Kidney glomerular epithelial cell (primary cell): ENCODE measurements at regions not wholly inside any gene's neighbourhood (a gene's known extent, or its start where the extent isn't known, plus 50 kb on each side); places are given as distances from the start of the nearest gene placed in this dataset.
"Not testable (repeated sequence)": the region's sequence is repeated elsewhere in the genome, so short reads cannot be mapped to it uniquely, and the experiment has no call there.

ENCODE experiments used
- DNase-seq: peaks from one replicate; lab custom pipeline; 2025; lab: John Stamatoyannopoulos, UW

GRCh38 chr20:48381353-48382120 lies 446.3 kb downstream of the PREX1 start:
- DNase-seq, result no peak

- DNase-seq, result no peak
Measured at GRCh38 chr20:48380661-48381060, 447.1 kb downstream of the PREX1 start.

DNA sequence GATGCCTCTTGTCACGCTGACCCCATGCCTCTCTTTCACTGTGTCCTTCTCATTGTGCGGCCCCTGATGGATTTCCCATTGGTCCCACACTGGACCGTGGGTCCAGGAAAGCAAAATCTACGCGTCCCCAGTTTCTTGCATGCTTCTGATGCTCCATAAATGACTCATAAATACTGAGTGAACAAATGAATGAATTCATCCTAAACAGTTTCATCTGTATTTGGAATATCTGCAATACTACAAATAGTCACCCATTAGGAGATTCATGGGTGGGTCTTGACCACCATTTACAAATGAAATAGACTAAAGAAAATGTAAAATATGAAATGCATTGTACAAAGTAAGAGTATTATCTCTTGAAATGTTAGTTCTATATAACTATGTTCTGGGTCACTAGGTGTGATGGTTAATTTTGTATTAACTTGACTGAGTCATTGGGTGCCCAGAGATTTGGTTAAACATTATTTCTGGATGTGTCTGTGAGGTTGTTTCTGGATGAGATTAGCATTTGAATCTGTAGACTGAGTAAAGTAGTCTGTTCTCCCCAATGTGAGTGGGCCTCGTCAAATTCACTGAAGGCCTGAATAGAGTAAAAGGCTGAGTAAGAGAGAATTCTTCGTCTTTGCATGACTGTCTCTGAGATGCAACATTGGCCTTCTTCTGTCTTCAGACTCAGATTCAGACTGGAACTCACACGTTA lies 448.7 kb downstream of the PREX1 start:
- peak; percentile 86 for DNase-seq

DNA sequence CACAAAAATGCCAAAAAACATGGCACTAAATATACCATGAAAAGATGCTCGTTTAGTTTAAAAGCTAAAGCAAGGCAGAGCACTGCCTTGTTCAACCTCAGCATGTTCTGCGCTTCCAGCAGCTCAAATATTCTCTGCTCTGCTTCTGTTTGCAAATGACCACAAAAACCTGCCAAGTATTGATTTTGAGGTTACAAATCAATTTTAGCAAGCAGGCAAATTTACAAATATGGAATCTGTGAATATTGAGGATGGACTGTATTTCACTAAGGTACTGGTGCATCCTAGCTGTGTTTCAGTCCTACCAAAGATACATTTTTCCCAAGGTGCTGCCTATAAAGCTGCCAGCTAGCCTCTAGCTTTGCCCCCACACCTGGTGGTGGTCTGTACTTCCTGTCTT lies 449.9 kb downstream of the PREX1 start:
- no peak for DNase-seq

DNA sequence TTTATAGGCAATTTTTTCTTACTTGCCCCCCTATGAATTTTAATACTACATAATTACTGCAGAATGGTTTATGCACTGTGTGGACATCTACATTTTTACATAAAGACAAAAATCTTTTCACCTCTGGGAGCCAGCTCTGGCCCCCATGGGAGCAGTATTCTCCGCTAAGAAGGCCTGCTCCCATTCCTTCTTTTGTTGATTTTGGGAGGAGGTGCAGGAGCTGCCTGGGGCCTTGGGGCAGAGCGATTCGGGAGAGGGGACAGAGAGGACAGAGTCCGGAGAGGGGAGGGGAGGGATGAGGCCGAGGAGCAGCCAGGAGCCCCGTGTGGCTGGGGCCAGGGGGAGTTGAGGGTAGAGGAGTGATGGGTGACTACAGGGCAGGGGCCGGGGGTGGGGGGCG lies 452.0 kb downstream of the PREX1 start:
- DNase-seq, result no peak

DNA sequence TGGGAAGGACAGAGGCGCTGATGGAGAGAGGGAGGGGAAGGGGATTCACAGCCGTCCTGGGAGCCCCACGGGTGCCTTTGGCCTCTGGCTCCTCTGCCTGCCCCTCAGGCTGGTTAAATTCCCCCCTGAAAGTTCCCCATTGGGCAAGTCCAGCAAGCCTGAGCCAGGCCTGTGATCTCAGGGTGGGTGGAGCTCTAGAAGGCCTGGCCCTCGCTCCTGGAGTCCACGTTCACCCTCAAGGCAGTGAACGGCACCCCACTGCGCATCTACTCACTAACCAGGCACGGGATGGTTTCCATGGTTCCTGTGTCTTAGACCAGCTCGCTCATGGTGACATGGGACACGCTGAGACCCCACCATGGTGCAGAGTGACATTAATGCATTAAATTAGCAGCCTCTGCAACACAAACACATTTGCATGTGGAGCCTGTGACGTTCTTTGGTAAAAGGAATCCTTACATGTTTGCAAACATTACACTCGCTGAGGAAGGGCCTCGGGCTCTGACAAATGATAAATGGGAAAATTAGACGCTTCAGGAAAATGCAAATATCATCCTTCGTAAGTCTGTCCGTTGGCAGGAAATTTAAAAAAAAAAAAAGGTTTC lies 452.7 kb downstream of the PREX1 start:
- no peak for DNase-seq

- DNase-seq, result not testable (repeated sequence)
Measured at GRCh38 chr20:48374031-48374907, 453.5 kb downstream of the PREX1 start.

GRCh38 chr20:48373555-48373934 lies 454.3 kb downstream of the PREX1 start:
- no peak for DNase-seq

- DNase-seq, result not testable (repeated sequence)
Measured at GRCh38 chr20:48372851-48373554, 454.8 kb downstream of the PREX1 start.

- no peak for DNase-seq
Measured at GRCh38 chr20:48371211-48371610, 456.6 kb downstream of the PREX1 start.

DNA sequence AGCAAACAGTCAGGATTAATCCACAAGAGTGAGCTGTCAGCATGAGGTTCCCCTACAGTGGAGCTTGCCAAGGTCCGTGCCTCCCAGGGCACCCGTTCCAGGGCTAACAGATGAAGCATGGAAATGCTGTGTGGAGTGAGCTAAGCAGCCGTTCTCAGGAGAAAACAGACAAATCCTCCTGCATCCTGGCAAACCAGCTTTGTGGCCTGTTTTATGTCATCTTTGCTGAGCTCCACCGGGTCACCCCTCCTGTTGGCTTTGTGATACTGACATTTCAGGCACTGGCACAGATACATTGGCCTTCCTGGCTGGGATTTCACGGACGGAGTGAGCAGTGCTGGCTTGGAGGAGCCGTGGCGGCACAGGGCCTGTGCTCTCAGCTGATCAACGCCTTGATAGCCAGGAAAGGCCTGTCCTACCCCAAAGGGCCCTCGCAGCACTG lies 459.2 kb downstream of the PREX1 start:
- not testable (repeated sequence) for DNase-seq

DNA sequence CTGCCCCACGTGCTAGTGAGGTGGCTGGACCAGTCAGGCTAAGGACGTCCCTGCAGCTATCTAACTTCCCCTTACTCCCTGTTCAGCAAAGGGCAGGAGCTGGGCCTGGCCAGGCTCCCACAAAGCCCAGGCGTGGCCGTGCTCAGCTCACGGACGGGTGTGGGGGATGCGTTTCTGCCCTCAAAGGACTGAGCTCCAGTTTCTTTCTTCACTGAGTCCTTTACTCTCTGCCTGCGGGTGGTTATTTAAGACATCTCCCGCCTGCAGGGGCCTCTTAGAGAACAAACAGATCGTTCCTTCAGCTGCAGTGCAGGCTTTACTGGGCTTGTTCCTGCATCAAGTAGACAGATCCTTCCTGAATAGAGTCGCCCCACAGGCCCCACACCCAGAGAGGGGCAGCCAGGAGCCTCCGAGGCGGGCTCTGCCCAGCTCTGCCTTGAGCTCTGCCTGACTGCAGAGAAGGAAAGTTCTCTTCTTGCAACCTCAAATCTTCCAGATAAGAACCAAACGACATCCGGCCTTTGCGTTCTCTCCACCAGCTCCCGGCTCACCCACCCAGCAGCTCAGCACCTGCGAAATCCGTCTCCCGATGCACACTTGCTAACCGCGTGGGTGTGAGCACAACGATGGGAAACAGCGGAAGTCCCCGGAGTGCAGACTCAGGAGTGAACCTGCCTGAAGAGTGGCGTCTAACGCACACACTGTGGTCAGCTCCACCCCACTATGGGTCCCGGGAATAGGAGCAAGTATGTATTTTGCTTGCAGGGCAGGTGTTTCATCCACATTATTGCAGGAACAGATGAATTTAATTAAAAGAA lies 460.0 kb downstream of the PREX1 start:
- not testable (repeated sequence) for DNase-seq

DNA sequence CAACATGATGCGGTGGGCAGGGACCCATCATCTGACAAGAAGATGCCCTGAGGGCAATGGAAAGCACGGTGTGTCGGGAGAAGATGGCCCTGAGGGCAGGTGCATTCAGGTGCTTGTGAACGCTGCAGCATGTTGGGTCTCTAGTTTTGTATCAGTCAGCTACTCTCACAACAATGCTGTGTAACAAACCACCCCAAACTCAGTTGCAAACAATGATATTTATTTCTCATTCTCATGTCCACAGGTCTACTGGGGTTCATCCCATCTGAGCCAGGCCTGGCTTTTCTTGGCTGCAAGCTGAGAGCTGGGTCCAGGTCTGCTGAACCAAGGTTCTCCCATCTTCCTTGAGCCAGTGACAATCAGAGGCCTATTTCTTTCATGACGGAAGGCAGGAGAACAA lies 461.6 kb downstream of the PREX1 start:
- DNase-seq, result no peak

GRCh38 chr20:48364688-48365421 lies 462.9 kb downstream of the PREX1 start:
- no peak for DNase-seq

DNA sequence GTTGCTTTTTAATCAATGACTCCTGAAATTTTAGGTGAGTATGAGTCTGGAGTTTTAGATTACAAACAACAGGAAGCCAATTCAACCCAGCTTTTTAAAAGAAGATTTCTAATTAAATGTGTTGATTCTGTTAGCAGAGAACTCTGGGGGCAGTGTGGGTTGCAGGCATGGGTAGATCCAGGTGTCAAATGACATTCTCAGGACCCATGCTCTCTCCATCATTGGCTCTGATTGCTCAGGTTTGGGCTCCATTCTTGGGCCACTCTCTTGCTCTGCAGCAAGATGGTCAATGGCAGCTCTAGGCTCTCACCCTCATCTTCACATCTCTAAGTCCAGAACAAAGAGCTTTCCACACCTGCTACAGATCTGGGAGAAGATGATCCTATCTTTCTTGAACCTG lies 463.7 kb downstream of the PREX1 start:
- DNase-seq, result no peak

DNA sequence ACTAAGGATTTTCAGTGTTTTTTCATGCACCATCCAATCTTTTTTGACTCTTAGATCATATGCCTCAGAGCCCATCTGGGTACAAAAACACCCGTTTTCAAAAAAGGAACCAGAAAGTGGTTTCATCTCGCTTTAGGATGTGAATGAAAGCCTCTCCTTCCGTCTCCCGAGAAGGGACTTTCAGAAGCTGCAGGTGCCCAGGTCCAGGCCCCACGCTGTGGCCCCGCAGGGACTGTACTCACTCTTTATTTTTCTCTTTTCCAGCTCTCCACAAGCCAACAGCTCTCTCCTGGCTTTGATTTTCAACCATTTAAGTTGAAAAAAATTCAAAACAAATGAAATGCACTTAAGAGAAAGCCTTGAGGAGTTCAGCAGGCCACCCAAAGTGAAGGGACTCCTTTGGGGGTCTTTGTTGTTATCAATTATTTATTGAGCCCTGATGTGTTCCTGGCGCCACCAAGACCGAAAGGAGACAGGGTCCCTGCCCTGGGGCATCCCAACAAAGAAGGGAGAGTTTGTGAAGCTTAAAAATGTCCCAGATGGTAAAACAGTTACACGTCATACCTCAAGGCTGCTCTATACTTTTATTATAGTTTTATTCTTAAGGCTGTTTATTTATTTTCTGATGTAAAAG lies 467.3 kb downstream of the PREX1 start:
- DNase-seq, result no peak

GRCh38 chr20:48359692-48360341 lies 468.0 kb downstream of the PREX1 start:
- no peak for DNase-seq

GRCh38 chr20:48359055-48359390 lies 468.8 kb downstream of the PREX1 start:
- not testable (repeated sequence) for DNase-seq
